ENCODE measurements at regions not wholly inside any gene's neighbourhood (a gene's known extent, or its start where the extent isn't known, plus 50 kb on each side); places are given as distances from the start of the nearest gene placed in this dataset.

- no peak for DNase-seq
These were observed 67.1 kb upstream of the HS3ST1 start for GRCh38 chr4:11495818-11496217.

DNA sequence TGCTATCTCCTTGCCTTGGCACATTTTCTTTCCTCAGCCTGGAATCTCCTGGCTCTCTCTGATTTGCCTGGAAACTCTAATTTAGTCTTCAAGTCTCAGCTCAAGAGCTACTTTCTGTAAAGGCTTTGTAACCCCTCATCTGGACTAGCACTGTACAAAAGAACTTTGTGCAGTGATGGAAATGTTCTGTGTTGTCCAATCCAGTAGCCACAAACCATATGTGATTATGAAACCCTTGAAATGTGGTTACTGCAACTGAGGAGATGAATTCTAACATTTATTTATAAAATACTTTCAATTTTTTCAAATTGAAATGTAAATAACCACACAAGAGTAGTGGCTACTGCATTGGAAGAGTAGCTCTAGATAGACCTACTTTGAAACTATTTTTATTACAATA, 66.6 kb upstream of the HS3ST1 start:
- no peak for DNase-seq

GRCh38 chr4:11494232-11494631, 65.5 kb upstream of the HS3ST1 start:
- no peak for DNase-seq

DNA sequence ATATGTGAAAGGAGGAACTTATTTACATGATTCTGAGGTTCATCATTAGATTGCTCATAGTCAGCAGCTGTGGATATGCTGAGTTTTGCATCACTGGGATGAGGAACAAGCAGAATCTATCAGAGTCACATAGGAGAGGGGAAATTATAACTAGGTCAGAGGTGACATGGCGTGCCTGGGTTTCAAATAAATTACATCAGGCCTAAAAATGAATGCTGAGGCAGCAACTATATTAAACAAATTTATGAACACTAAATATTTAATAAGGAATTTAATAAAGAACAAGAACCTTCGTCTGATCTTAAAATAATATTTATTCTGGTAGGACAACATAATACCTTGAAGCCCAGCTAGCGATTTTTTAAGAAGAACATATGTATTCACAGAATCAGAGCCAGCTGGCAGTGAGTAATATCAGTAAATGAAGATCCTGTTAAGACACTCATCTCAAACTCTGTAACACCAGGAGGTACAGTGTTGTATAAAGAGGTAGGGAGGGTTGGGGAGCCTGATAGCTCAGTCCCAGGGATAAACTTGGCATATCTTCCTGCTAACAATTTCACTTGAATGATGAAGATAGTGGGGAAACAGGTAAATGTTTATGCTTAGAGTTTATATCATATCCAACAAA, 60.9 kb upstream of the HS3ST1 start:
- no peak for DNase-seq

- DNase-seq = no peak
These were observed 60.2 kb upstream of the HS3ST1 start for GRCh38 chr4:11488657-11489452.

DNA sequence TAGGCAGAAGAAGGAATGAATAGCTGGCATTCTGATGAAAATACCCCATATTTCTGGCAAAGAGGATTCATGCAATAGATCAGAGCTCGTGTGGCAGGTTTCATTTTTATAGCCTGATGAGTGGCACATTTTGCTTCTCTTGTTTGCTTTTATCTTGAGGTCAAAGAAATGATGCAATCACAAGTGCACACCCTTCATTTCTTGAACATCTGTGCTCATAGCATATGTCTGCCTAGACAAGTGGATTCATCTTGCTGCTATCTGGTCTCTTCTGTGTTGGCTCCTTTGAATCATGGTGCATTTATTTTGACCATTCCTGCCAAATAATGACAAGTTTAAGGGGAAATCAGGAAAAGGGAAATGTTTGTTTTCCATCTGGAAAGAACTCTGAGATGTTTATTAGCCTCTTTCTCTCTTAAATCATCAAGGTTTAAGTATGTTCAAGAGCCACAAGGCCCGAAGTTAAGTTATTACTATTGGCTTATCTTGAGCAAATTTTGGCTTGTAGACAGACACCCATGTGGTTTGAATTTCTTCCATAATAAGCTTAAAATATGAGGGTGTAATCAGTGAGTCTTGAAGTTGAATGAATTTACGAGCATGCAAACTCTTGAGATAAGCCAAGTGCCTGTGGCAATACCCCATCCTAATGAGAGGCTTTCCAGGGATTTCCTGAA, 59.3 kb upstream of the HS3ST1 start:
- DNase-seq = no peak

DNA sequence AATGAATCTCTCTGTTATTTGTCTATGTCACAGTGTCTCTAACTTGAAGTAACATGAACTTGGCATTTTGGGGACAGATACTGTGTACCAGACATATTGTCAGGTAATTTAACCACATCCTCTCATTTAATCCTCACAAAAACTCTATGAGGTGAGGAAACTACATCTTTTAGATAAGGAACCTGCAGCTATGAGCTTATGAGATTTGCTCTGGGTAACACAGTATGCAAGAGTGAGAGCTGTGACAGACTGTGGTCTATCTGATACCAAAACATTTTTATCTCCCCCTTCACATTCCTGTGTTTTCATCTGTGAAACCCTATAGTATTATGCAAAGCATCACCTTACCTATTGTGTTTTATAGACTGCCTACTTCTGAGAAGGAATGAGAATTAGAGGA, 58.4 kb upstream of the HS3ST1 start:
- no peak for DNase-seq

DNA sequence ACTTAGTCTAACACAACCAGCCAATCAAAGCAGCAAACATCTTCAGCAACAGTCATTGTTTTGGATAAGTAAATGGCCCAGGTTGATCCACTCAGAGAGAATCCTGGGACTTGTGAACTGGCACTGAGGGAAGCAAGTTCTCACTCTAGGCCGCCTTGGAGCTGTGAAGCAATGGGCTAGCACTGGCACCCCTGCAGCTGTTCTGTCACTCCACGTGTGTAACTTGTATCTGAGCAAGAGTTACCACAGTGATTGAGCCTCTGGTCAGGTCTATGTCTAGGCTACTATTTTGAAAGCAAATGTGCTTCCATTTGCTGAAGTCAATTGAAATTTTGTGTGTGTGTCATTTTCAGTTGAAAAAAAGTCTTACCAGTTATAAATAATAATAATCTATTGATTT, 57.2 kb upstream of the HS3ST1 start:
- DNase-seq = no peak

DNA sequence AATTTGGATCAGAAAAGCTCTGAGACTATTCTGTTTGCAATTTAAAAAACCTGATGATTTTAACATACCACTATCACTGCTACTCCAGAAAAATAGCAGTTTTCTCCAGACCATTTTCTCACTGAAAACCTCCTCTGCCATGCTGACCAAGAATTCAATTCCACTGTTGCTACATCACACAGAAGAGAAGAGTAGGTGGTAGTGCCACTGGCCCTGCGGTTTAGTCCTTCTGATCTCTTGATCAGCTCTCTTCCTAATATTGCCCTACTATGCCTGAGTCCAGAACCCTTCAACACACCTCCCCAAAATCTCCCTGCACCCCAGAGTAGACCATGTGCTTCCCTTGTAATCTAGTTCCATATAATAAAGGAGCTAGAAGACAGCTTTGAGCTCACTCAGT, 55.8 kb upstream of the HS3ST1 start:
- no peak for DNase-seq

GRCh38 chr4:11483046-11483445, 54.4 kb upstream of the HS3ST1 start:
- no peak for DNase-seq

- no peak for DNase-seq
These were observed 52.0 kb upstream of the HS3ST1 start for GRCh38 chr4:11480683-11481082.

Data from activated CD4-positive, alpha-beta T cell treated with anti-CD3 and anti-CD28 coated beads, Interleukin-2, amount 50 U/mL, for 48 hours (primary cell).